ENCODE measurements at regions not wholly inside any gene's neighbourhood (a gene's known extent, or its start where the extent isn't known, plus 50 kb on each side); places are given as distances from the start of the nearest gene placed in this dataset.

GRCh38 chr1:5348732-5349465 lies 643.3 kb downstream of the NPHP4 start:
- no peak for TF ChIP-seq CTCF (IDR thresholded peaks at IDR 0.05; ENCODE audit: low read length, missing control alignments)
- H3K4me3 ChIP-seq (replicated peaks; ENCODE audit: low read depth, low read length): no peak overlapping the region
- no peak for DNase-seq (ENCODE audit: low read depth)

GRCh38 chr1:5347726-5348125 lies 644.5 kb downstream of the NPHP4 start:
- H3K4me3 ChIP-seq (replicated peaks; ENCODE audit: low read depth, low read length): no peak overlapping the region
- no peak for DNase-seq (ENCODE audit: low read depth)
- TF ChIP-seq CTCF (IDR thresholded peaks at IDR 0.05; ENCODE audit: low read length, missing control alignments): no peak

DNA sequence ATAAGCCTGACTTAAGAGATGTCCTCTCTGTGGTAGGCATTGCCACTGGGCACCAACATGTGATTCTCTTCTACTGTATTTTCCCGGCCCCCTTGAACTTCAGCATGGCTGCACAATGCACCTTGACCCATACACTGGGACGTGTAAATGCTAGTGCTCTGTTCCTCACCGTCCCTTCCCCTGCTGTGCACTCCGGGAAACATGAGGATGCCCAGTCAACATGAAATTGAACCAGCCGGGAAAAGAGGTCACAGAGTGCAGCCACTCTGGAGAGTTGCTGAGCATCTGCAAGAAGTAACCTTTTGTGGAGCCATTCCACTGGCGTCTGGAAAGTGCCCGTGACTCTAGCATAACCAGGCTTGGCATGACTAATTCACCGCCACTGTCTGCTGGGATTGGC lies 646.7 kb downstream of the NPHP4 start:
- TF ChIP-seq CTCF (IDR thresholded peaks at IDR 0.05; ENCODE audit: low read length, missing control alignments): no peak
- no peak overlapping the region for H3K4me3 ChIP-seq (replicated peaks; ENCODE audit: low read depth, low read length)
- DNase-seq (ENCODE audit: low read depth): no peak

DNA sequence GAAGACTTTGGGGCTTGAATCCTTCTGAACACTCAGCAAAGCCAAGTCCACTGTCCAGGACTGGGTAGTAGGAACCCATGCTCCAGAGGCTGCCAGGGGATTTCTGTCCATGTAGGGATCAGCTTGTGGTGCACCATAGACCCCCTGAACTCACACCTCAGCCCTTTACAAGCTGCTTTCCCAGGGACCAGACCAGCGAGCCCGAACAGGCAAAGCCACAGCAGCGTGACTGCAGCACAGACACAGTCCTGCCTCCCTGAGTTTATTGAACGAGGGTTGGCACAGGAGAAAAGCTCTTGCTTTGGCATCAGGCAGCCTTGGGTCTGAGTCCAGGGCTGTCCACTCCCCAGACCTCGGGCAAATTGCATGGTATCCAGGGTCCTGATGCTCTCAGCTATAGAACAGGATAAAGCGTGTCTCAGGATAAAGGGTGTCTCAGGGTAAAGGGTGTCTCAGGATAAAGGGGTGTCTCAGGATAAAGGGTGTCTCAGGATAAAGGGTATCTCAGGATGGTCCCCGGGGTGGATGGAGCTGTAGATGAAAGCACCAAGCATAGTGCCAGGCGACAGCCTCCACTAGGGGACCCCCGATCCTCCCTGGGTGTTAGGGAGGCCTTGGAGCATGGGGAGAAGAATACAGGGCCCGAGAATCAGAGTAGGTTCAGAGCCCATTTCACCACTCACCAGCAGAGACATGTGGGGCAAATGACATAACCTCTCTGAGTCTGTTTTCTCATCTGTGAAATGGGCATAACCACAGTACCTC lies 648.8 kb downstream of the NPHP4 start:
- no peak overlapping the region for H3K4me3 ChIP-seq (replicated peaks; ENCODE audit: low read depth, low read length)
- TF ChIP-seq CTCF (IDR thresholded peaks at IDR 0.05; ENCODE audit: low read length, missing control alignments): no peak
- no peak for DNase-seq (ENCODE audit: low read depth)

DNA sequence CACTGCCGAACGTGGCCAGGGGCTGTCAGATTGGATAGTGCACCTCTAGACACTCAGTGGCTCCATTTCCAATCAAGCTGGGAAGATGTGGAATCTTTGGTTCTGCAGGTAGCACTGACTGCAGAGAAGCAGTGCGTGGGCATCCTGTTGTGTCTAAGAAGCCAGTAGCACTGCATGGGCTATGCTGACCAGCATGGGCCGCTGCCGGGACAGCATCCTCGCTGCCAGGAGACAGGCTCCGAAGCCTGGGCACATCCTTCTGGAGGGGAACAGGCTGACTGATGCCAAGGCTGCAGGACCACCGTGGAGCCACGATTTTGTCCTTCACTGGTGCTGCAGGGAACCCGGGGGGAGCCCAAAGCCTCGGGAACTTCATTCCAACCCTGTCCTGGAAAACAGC lies 649.4 kb downstream of the NPHP4 start:
- H3K4me3 ChIP-seq (replicated peaks; ENCODE audit: low read depth, low read length): no peak overlapping the region
- no peak for TF ChIP-seq CTCF (IDR thresholded peaks at IDR 0.05; ENCODE audit: low read length, missing control alignments)
- no peak for DNase-seq (ENCODE audit: low read depth)

DNA sequence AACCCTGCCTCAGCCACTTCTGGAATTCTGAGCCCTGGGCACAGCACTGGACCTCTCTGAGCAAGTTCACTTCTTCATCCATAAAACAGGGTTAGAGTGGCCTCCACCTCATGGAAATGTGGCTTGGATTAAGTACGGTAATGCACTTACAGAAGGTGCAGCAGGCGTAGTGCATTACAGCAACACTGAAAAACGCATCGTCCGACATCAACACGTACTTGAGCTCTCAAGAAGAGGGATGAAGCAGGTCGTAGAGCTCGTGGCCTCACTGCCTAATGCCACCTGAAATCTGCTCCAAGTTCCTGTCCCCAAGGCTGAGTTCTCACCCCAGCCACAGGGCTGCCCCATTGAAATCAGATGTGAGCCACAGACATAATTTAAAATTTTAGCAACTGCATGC lies 650.1 kb downstream of the NPHP4 start:
- TF ChIP-seq CTCF (IDR thresholded peaks at IDR 0.05; ENCODE audit: low read length, missing control alignments): no peak
- no peak for DNase-seq (ENCODE audit: low read depth)
- no peak overlapping the region for H3K4me3 ChIP-seq (replicated peaks; ENCODE audit: low read depth, low read length)

Data from fibroblast of pulmonary artery (primary cell).